GM12801 (cell line): ENCODE measurements at regions not wholly inside any gene's neighbourhood (a gene's known extent, or its start where the extent isn't known, plus 50 kb on each side); places are given as distances from the start of the nearest gene placed in this dataset.

Experiments
- CTCF ChIP-seq: IDR thresholded peaks from one replicate; pipeline ENCODE4 v1.5.1; 2011; ENCODE audit warnings: control low read depth; ENCODE audit not compliant: insufficient read length; ENCODE audit errors: extremely low read depth

GRCh38 chr15:69976366-69976994, 121.2 kb downstream of the TLE3 start:
- no peak for TF ChIP-seq CTCF

- no peak for TF ChIP-seq CTCF
Measured at GRCh38 chr15:69978603-69979002, 119.1 kb downstream of the TLE3 start.

DNA sequence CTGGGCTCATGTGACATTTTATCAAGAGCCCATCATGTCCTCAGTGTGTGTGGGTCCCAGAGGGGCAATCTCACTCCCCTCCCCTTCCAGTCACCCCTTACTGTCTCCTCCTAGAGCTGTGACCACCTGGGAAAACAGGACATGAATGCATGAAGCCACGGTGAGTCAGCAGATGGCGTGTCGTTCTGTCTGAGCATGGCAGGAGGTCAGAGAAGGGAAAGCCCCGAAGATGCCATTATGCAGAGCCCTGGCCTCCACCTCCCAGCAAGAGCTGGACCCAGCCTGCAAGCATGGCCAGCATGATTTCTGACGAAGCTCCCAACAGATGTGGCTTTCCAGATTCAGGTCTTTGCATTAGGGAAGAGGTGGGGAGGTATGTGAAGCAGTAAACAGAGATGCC, 118.5 kb downstream of the TLE3 start:
- no peak for TF ChIP-seq CTCF

DNA sequence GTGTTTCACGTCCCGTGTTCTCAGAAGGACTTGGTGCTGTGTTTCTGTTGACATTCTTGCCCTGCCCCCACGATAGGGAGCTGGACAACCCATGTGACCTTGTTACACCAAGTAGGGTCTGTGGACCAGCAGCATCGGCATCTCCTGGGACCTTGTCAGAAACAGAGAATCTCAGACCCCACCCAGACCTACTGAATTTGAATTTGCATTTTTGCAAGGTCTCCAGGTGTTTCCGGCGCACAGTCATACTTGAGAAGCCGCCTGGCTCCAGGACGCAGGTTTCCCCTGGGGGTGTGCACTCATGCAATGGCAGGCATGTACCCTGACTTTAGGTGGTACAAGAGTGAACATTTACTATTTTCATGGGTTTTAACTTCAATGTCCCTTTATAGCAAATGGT, 117.9 kb downstream of the TLE3 start:
- TF ChIP-seq CTCF = no peak

DNA sequence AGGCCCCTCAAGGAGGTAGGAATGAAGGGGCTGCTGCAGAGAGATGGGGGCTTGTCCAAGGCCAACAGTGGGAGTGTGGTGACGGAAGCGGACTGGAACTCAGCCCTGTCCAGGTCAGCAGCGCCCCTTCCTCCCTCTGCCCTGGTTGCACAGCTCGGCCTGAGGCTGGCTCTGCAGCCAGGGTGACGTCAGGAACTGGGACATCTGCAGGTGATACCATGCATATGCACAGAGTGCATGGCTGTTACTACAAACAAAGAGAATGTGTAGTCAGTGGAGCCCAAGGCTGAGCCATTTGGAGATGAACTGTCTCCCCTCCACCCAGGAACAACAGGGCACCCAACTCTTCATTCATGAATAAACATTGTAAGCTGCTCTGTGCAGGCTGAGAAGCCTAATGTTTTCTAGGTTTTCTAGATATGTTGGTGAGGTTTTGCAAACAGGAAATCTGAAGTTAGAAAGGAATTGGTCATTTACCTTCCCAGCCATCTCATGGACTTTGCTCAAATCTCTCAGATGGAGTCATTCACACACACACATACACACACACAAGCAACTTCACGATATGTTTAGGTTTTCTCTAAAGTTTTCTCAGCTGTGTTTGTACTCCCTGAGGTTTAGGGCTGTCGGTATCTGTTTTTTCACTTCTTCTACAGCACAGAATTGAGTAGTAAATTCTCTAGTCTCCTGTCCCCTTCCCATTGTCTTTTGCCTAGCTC, 117.2 kb downstream of the TLE3 start:
- TF ChIP-seq CTCF = no peak

DNA sequence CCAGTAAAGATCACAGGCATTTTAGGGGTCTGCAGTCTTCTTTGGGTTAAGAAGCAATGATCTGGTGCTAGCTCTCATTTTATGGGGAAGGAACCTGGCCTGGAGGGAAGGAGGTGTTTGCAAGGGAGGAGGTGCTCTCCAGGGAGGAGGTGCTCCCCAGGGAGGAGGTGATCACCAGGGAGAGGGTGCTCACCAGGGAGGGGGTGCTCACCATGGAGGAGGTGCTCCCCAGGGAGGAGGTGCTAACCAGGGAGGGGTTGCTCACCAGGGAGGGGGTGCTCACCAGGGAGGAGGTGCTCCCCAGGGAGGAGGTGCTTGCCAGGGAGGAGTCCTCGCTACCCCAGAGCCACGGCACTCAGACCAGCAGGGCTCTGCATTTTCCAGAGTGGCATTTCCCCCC, 115.7 kb downstream of the TLE3 start:
- no peak for TF ChIP-seq CTCF

DNA sequence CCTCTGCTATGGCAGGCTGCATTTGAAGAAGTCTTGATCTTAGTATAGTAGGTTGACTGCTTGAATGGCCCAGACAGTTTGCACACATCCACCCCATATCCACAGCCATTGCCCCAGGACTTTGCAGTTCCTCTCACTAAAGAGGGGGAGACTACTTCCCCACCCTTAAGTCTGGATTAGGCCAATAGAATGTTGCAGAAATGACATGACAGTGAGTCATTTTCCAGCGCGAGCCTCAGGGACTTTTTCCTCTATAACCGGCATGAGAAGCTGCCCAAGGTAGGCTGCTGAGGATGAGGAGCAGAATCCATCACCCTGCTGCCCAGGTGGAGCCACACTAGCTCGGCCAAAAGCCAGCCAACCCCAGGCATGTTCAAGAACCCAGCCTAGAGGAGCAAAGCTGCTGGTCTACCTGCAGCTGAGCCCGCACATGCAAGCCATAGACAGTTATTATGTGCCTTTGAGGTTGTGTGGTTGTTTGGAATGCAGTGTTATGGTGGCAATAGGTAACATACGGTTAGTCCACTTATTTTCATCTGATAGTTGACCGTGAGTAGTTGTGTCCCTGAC, 113.9 kb downstream of the TLE3 start:
- TF ChIP-seq CTCF = no peak
